ENCODE measurements at regions not wholly inside any gene's neighbourhood (a gene's known extent, or its start where the extent isn't known, plus 50 kb on each side); places are given as distances from the start of the nearest gene placed in this dataset.

GRCh38 chr4:35900286-35901243 lies 343.7 kb downstream of the ARAP2 start:
- Mint-ChIP-seq H3K9me3 (peaks cover 4% of the 10 kb centered on the region), H3K4me1 (ENCODE audit: unreplicated experiment) (no peaks in the 10 kb centered on the region), H3K27me3 (peaks cover 4% of the 10 kb centered on the region), H3K27ac (no peak overlapping the region), H3K4me3 (no peak overlapping the region), H3K36me3 (no peaks in the 10 kb centered on the region)
- TF ChIP-seq, protein P1, sequence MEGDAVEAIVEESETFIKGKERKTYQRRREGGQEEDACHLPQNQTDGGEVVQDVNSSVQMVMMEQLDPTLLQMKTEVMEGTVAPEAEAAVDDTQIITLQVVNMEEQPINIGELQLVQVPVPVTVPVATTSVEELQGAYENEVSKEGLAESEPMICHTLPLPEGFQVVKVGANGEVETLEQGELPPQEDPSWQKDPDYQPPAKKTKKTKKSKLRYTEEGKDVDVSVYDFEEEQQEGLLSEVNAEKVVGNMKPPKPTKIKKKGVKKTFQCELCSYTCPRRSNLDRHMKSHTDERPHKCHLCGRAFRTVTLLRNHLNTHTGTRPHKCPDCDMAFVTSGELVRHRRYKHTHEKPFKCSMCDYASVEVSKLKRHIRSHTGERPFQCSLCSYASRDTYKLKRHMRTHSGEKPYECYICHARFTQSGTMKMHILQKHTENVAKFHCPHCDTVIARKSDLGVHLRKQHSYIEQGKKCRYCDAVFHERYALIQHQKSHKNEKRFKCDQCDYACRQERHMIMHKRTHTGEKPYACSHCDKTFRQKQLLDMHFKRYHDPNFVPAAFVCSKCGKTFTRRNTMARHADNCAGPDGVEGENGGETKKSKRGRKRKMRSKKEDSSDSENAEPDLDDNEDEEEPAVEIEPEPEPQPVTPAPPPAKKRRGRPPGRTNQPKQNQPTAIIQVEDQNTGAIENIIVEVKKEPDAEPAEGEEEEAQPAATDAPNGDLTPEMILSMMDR (conservative IDR thresholded peaks at IDR 0.05): no peak
- no peak for DNase-seq (ENCODE audit: extremely low spot score, unreplicated experiment)

DNA sequence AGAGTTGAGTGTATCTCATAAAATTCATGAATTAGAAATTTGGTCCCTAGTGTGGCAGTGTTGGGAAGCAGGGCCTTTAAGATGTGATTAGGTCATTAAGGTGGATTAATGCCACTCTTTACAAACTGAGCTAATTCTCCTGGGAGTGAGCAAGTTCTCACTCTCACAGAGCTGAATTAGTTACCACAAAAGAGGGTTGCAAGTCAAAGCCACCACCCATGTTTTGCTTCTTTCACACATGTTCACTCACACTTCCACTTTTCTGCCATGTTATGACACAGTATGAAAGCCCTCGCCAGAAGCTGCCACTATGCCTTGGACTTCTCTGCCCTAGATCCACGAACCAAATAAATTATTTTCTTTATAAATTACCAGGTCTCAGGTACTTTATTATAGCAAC lies 332.1 kb downstream of the ARAP2 start:
- H3K27me3 Mint-ChIP-seq: no peaks in the 10 kb centered on the region
- no peaks in the 10 kb centered on the region for H3K9me3 Mint-ChIP-seq
- DNase-seq (ENCODE audit: extremely low spot score, unreplicated experiment): no peak
- TF ChIP-seq, protein P1 (conservative IDR thresholded peaks at IDR 0.05): no peak
- no peaks in the 10 kb centered on the region for H3K4me1 Mint-ChIP-seq (ENCODE audit: unreplicated experiment)
- H3K36me3 Mint-ChIP-seq: no peaks in the 10 kb centered on the region
- H3K27ac Mint-ChIP-seq: no peak overlapping the region
- no peak overlapping the region for H3K4me3 Mint-ChIP-seq

DNA sequence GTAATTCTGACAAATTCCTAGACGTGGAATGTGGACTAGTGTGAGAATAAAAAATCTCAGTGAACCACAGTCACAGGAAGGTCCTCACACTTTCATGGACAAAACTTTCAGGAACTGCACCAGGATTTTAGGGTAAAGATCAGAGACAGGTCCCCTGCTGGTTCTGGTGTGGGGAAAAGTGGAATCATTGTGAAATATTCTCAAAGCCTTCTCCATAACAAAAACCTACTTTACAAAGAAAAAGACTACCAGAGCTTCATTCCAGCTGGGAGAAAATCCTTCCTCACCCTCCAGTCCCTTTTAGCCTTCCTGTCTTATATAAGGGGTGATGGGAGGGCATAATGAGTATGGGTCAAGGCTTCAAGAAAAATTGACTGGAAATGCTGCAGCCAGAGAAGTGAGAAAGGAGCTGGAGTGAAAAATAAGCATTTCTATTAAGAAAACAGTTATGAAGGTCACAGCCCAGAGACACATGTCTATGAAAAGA lies 325.8 kb downstream of the ARAP2 start:
- DNase-seq (ENCODE audit: extremely low spot score, unreplicated experiment): no peak
- Mint-ChIP-seq H3K4me3 (no peak overlapping the region), H3K27ac (no peak overlapping the region)

DNA sequence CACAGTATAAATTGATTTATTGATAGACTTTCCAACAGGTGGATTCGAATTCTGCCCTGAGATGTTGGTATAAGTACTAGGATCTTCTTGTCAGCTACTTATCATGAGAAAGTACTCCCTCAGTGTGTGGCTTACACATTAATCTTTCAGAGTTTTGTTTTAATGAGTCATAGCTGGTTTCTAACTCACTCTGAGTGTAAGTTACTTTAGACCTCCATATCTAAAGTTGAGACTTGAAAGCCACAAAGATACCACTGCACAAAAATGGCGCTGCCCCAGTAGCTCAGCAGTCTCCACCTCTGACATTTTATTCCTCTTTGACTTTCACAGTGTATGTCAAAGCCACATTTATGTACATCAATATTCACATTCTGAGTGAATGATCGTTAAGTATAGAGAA lies 318.5 kb downstream of the ARAP2 start:
- Mint-ChIP-seq H3K36me3 (peaks cover 3% of the 10 kb centered on the region), H3K4me3 (no peak overlapping the region), H3K27me3 (peaks cover 4% of the 10 kb centered on the region), H3K4me1 (ENCODE audit: unreplicated experiment) (no peaks in the 10 kb centered on the region), H3K9me3 (no peaks in the 10 kb centered on the region), H3K27ac (no peak overlapping the region)
- TF ChIP-seq, protein P1 (conservative IDR thresholded peaks at IDR 0.05): no peak
- no peak for DNase-seq (ENCODE audit: extremely low spot score, unreplicated experiment)

More for the DNA sequence above, 325.8 kb downstream of the ARAP2 start:
- H3K36me3 Mint-ChIP-seq: no peaks in the 10 kb centered on the region
- no peaks in the 10 kb centered on the region for H3K9me3 Mint-ChIP-seq
- no peaks in the 10 kb centered on the region for H3K4me1 Mint-ChIP-seq (ENCODE audit: unreplicated experiment)
- H3K27me3 Mint-ChIP-seq: no peaks in the 10 kb centered on the region
- TF ChIP-seq, protein P1 (conservative IDR thresholded peaks at IDR 0.05): no peak

DNA sequence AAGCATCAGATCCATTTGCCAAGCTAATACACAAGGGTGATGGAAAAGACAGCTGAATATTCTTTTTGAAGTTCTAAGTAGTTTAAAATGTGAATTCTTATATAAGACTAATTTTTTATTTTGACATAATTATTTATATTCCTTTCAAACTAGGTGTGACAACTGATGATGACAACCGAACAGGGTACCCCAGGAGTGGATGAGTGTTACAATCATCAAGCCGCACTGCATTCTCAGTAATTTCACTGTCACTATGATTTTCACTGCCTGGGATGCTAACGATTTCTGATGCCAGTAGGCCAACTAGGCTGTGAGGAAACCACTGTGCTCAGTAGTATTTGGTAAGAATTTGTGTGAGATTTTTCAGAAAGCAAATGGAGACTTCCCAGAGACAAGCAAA lies 317.5 kb downstream of the ARAP2 start:
- Mint-ChIP-seq H3K4me3 (no peak overlapping the region), H3K27ac (no peak overlapping the region), H3K9me3 (no peaks in the 10 kb centered on the region), H3K4me1 (ENCODE audit: unreplicated experiment) (no peaks in the 10 kb centered on the region), H3K27me3 (peaks cover 4% of the 10 kb centered on the region), H3K36me3 (peaks cover 3% of the 10 kb centered on the region)
- TF ChIP-seq, protein P1 (conservative IDR thresholded peaks at IDR 0.05): no peak
- no peak for DNase-seq (ENCODE audit: extremely low spot score, unreplicated experiment)

Measured in type B pancreatic cell (in vitro differentiated cells).